Endothelial cell of umbilical vein (primary cell): ENCODE measurements at regions not wholly inside any gene's neighbourhood (a gene's known extent, or its start where the extent isn't known, plus 50 kb on each side); places are given as distances from the start of the nearest gene placed in this dataset.

ENCODE experiments used
- CTCF ChIP-seq, 2 donors: IDR thresholded peaks; 1 replicate in 1 of 2; 2 replicates in 1 of 2; pipeline ENCODE4 v1.5.1; 2011; ENCODE audit warnings: low read length in 2 of 2, mild to moderate bottlenecking in 2 of 2, moderate library complexity in 2 of 2, control low read depth in 1 of 2, inconsistent platforms in 1 of 2, low read depth in 1 of 2; ENCODE audit not compliant: insufficient read depth in 1 of 2; ENCODE audit errors: extremely low read depth in 1 of 2
- EZH2 ChIP-seq: IDR thresholded peaks from 2 replicates; pipeline ENCODE4 v1.6.1; 2012; ENCODE audit warnings: borderline replicate concordance, low read depth, mild to moderate bottlenecking, moderate library complexity, low read length, inconsistent platforms; ENCODE audit not compliant: severe bottlenecking

GRCh38 chr16:17858061-17858460 lies 387.3 kb upstream of the XYLT1 start:
- TF ChIP-seq CTCF (IDR thresholded peaks at IDR 0.05; ENCODE audit: extremely low read depth in 1 of 2, insufficient read depth in 1 of 2, low read depth in 1 of 2, low read length in 2 of 2): no peak
- no peak for TF ChIP-seq EZH2
